HCT116 (cell line): ENCODE measurements at regions not wholly inside any gene's neighbourhood (a gene's known extent, or its start where the extent isn't known, plus 50 kb on each side); places are given as distances from the start of the nearest gene placed in this dataset.

Source experiments
- ATAC-seq: fragments of 200-7000 bp; cut with Tn5 transposase; 2 replicates; pipeline ENCODE4 v1.9.1; 2020; ENCODE audit warnings: mild to moderate bottlenecking, moderate library complexity
- BruUV-seq: library from RNA; stranded (reverse); fragments of 400-500 nt; replicated peaks from 2 replicates; lab custom pipeline; 2021; lab: Mats Ljungman, UMichigan
- CTCF ChIA-PET: fragments of 300-600 bp; sonication (Branson Sonifier 250); formaldehyde crosslinking; loops from one replicate; lab custom pipeline; 2021; ENCODE audit warnings: antibody characterized with exemption; lab: Charles Lee
- POLR2A ChIA-PET: fragments of 300-600, 350-600 bp; sonication (Branson Sonifier 250); formaldehyde crosslinking; loops from one replicate; lab custom pipeline; 2021; ENCODE audit warnings: antibody characterized with exemption; lab: Charles Lee
- RAD21 ChIA-PET, 2 experiments: fragments of 300-600 bp; sonication (Branson Sonifier 250); formaldehyde crosslinking; loops; one replicate each; lab custom pipeline; 2023; ENCODE audit warnings: low total read pairs in 2 of 2; ENCODE audit not compliant: uncharacterized antibody in 2 of 2, unreplicated experiment in 2 of 2, low non-redundant PET in 1 of 2; lab: Charles Lee
- DNase-seq: peaks from one replicate; pipeline ENCODE4 v3.0.0-alpha.2; 2010; ENCODE audit warnings: low read depth, low spot score
- H2AFZ ChIP-seq: fragments of 200-600 bp; shearing (Covaris generic), sonication (generic); 2 replicates; pipeline ENCODE4 v1.6.1; 2017; ENCODE audit warnings: low read depth, mixed run types, mixed read lengths, antibody characterized with exemption, low read length; ENCODE audit not compliant: poor library complexity, severe bottlenecking
- H3K27ac ChIP-seq: 2 replicates; pipeline ENCODE4 v1.5.1; 2012; ENCODE audit warnings: low read depth, low read length
- H3K27me3 ChIP-seq: fragments of 200-600 bp; sonication (generic); 2 replicates; pipeline ENCODE4 v1.6.1; 2016; ENCODE audit warnings: mixed run types, low read length, mixed read lengths; ENCODE audit not compliant: insufficient read depth
- H3K36me3 ChIP-seq, 2 experiments: fragments of 200-500 bp in 1 of 2; fragments of 200-600 bp in 1 of 2; sonication (Bioruptor generic) in 1 of 2; sonication (generic) in 1 of 2; 2 replicates each; pipeline versions ENCODE4 v1.5.1 to v1.6.1; 2014 to 2016; ENCODE audit warnings: low read length in 2 of 2, inconsistent platforms in 1 of 2, mixed read lengths in 1 of 2, mixed run types in 1 of 2; ENCODE audit not compliant: insufficient read depth in 2 of 2, control insufficient read depth in 1 of 2
- H3K4me1 ChIP-seq, 2 experiments: fragments of 200-600 bp in 1 of 2; sonication (generic) in 1 of 2; 2 replicates each; pipeline versions ENCODE4 v1.5.1 to v1.6.1; 2012 to 2017; ENCODE audit warnings: low read length in 2 of 2, inconsistent platforms in 1 of 2, mild to moderate bottlenecking in 1 of 2, mixed read lengths in 1 of 2, mixed run types in 1 of 2, moderate library complexity in 1 of 2; ENCODE audit not compliant: insufficient read depth in 2 of 2, control insufficient read depth in 1 of 2
- H3K4me2 ChIP-seq: fragments of 200-600 bp; sonication (generic); 2 replicates; pipeline ENCODE4 v1.6.1; 2017; ENCODE audit warnings: mixed run types, low read length, mixed read lengths
- H3K4me3 ChIP-seq, 2 experiments: fragments of 200-600 bp in 1 of 2; sonication (generic) in 1 of 2; replicated peaks in 1 of 2; 2 replicates each; pipeline ENCODE4 v1.5.1; 2011 to 2016; ENCODE audit warnings: low read length in 2 of 2, control low read depth in 1 of 2, low read depth in 1 of 2, mild to moderate bottlenecking in 1 of 2, mixed read lengths in 1 of 2, mixed run types in 1 of 2
- H3K79me2 ChIP-seq: fragments of 200-600 bp; sonication (generic); 2 replicates; pipeline ENCODE4 v1.6.1; 2017; ENCODE audit warnings: mild to moderate bottlenecking, mixed run types, low read length, moderate library complexity, mixed read lengths; ENCODE audit not compliant: insufficient read depth
- H3K9ac ChIP-seq: fragments of 200-600 bp; sonication (generic); 2 replicates; pipeline ENCODE4 v1.6.1; 2016; ENCODE audit warnings: low read length, mixed read lengths
- H3K9me2 ChIP-seq: fragments of 200-600 bp; sonication (generic), shearing (Covaris generic); 2 replicates; pipeline ENCODE4 v1.6.1; 2017; ENCODE audit warnings: mixed run types, mild to moderate bottlenecking, moderate library complexity; ENCODE audit not compliant: insufficient read depth
- H3K9me3 ChIP-seq, 2 experiments: fragments of 200-500 bp in 1 of 2; fragments of 200-600 bp in 1 of 2; sonication (Bioruptor generic) in 1 of 2; sonication (generic) in 1 of 2; 2 replicates each; pipeline ENCODE4 v1.6.1; 2014 to 2017; ENCODE audit warnings: low read length in 2 of 2, mixed read lengths in 2 of 2, inconsistent platforms in 1 of 2, low read depth in 1 of 2, mild to moderate bottlenecking in 1 of 2, mixed run types in 1 of 2, moderate library complexity in 1 of 2; ENCODE audit not compliant: control insufficient read depth in 1 of 2, insufficient read depth in 1 of 2
- H4K20me1 ChIP-seq: fragments of 200-600 bp; sonication (generic), shearing (Covaris generic); 2 replicates; pipeline ENCODE4 v1.6.1; 2017; ENCODE audit warnings: mixed run types, mild to moderate bottlenecking, moderate library complexity; ENCODE audit not compliant: insufficient read depth
- EGR1 ChIP-seq: IDR thresholded peaks from 2 replicates; pipeline ENCODE4 v1.6.1; 2012; ENCODE audit warnings: low read depth
- FOSL1 ChIP-seq: IDR thresholded peaks from 2 replicates; pipeline ENCODE4 v1.6.1; 2012; ENCODE audit warnings: low read depth
- JUND ChIP-seq: IDR thresholded peaks from 2 replicates; pipeline ENCODE4 v1.6.1; 2012
- POLR2AphosphoS5 ChIP-seq: IDR thresholded peaks from 2 replicates; pipeline ENCODE4 v1.6.1; 2011; ENCODE audit warnings: mild to moderate bottlenecking, low read depth, low read length, moderate library complexity
- SRF ChIP-seq: IDR thresholded peaks from 2 replicates; pipeline ENCODE4 v1.6.1; 2012; ENCODE audit warnings: low read depth
- TCF7L2 ChIP-seq: IDR thresholded peaks from 2 replicates; pipeline ENCODE4 v1.7.0; 2011; ENCODE audit warnings: borderline replicate concordance, inconsistent platforms; ENCODE audit not compliant: insufficient read depth, insufficient read length; ENCODE audit errors: extremely low read depth
- YY1 ChIP-seq: IDR thresholded peaks from 2 replicates; pipeline ENCODE4 v1.6.1; 2011; ENCODE audit warnings: low read length, low read depth, moderate library complexity, mild to moderate bottlenecking; ENCODE audit not compliant: insufficient replicate concordance; ENCODE audit errors: extremely low read depth
- ZFX ChIP-seq: fragments of 450-650 bp; IDR thresholded peaks from 2 replicates; pipeline ENCODE4 v1.6.1; 2017
- ZNF274 ChIP-seq: fragments of 200-500 bp; sonication (Bioruptor generic); IDR thresholded peaks from 2 replicates; pipeline ENCODE4 v1.6.1; 2014; ENCODE audit warnings: mild to moderate bottlenecking, low read depth, low read length, inconsistent platforms
- intact Hi-C: fragments of 100-400 bp; cut with micrococcal nuclease; formaldehyde crosslinking; loops from 2 replicates; pipeline ENCODE4 v1.10.0; 2022
- TF ChIP-seq, protein P1 (sequence below), 3 experiments: fragments of 200-600 bp in 1 of 3; sonication (generic) in 1 of 3; IDR thresholded peaks in 2 of 3; conservative IDR thresholded peaks in 1 of 3; 2 replicates each; pipeline ENCODE4 v1.5.1; 2012 to 2017; ENCODE audit warnings: low read depth in 2 of 3, low read length in 2 of 3, antibody characterized with exemption in 1 of 3, borderline replicate concordance in 1 of 3, control low read depth in 1 of 3, mild to moderate bottlenecking in 1 of 3, mixed read lengths in 1 of 3, mixed run types in 1 of 3, moderate library complexity in 1 of 3; ENCODE audit not compliant: insufficient read depth in 1 of 3
- TF ChIP-seq, protein P2 (sequence below): IDR thresholded peaks from 2 replicates; pipeline ENCODE4 v1.6.1; 2011; ENCODE audit warnings: mild to moderate bottlenecking, low read length, moderate library complexity; ENCODE audit not compliant: insufficient replicate concordance; ENCODE audit errors: extremely low read depth
- TF ChIP-seq, protein P3 (sequence below): IDR thresholded peaks from 2 replicates; pipeline ENCODE4 v1.6.1; 2012; ENCODE audit warnings: low read depth
- TF ChIP-seq, protein P4 (sequence below): IDR thresholded peaks from 2 replicates; pipeline ENCODE4 v1.6.1; 2012
- TF ChIP-seq, protein P5 (sequence below): IDR thresholded peaks from 2 replicates; pipeline ENCODE4 v1.6.1; 2012

DNA sequence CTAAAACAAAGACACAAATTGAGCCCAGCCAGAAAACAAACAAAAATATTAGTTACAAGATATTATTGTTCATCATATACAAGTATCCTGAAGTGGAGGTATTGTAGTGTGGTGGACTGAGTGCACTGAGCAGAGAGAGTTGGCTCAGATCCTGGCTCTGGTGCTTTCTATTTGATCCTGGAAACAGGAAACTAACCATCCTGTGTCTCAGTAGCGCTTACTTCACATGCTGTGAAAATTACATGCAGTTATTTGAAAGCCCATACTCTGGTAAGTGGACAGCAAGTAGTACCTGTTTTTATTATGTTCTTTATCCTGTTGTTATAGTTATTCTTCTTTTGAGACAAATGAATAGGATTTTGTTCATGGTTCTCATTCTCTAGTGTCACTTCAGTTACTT is 84.3 kb upstream of the CRIM1 start (continued):
- TF ChIP-seq, protein P1, sequence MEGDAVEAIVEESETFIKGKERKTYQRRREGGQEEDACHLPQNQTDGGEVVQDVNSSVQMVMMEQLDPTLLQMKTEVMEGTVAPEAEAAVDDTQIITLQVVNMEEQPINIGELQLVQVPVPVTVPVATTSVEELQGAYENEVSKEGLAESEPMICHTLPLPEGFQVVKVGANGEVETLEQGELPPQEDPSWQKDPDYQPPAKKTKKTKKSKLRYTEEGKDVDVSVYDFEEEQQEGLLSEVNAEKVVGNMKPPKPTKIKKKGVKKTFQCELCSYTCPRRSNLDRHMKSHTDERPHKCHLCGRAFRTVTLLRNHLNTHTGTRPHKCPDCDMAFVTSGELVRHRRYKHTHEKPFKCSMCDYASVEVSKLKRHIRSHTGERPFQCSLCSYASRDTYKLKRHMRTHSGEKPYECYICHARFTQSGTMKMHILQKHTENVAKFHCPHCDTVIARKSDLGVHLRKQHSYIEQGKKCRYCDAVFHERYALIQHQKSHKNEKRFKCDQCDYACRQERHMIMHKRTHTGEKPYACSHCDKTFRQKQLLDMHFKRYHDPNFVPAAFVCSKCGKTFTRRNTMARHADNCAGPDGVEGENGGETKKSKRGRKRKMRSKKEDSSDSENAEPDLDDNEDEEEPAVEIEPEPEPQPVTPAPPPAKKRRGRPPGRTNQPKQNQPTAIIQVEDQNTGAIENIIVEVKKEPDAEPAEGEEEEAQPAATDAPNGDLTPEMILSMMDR (IDR thresholded peaks at IDR 0.05 in 2 of 3, conservative IDR thresholded peaks at IDR 0.05 in 1 of 3; ENCODE audit: borderline replicate concordance in 1 of 3, insufficient read depth in 1 of 3, low read depth in 2 of 3, low read length in 2 of 3) = no peak
- TF ChIP-seq ZNF274 (no peak), ZFX (no peak)
- TF ChIP-seq, protein P2, sequence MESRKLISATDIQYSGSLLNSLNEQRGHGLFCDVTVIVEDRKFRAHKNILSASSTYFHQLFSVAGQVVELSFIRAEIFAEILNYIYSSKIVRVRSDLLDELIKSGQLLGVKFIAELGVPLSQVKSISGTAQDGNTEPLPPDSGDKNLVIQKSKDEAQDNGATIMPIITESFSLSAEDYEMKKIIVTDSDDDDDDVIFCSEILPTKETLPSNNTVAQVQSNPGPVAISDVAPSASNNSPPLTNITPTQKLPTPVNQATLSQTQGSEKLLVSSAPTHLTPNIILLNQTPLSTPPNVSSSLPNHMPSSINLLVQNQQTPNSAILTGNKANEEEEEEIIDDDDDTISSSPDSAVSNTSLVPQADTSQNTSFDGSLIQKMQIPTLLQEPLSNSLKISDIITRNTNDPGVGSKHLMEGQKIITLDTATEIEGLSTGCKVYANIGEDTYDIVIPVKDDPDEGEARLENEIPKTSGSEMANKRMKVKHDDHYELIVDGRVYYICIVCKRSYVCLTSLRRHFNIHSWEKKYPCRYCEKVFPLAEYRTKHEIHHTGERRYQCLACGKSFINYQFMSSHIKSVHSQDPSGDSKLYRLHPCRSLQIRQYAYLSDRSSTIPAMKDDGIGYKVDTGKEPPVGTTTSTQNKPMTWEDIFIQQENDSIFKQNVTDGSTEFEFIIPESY = no peak

DNA sequence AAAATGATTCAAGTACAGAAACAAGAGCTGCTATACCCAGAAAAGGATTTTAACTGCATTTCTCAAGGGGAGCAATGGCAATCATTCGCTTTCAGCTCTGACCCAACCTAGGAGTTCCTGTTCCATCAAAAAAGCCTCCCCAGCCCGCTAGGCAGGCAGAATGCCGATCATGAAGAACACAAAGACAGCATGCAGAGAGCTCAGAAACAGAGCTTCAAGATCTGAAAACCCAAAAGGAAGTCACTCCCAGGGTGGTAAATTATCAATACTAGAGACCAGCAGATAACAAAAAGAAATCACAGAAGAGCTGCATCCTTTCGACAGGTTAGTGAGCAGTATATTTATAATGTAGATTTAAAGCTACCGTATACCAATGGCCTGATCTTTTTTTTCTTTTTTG is 84.8 kb upstream of the CRIM1 start:
- ATAC-seq = no peak
- no peak for TF ChIP-seq POLR2AphosphoS5
- TF ChIP-seq, protein P1 (IDR thresholded peaks at IDR 0.05 in 2 of 3, conservative IDR thresholded peaks at IDR 0.05 in 1 of 3; ENCODE audit: borderline replicate concordance in 1 of 3, insufficient read depth in 1 of 3, low read depth in 2 of 3, low read length in 2 of 3) = no peak
- TF ChIP-seq EGR1 = no peak
- TF ChIP-seq TCF7L2 = no peak
- TF ChIP-seq, protein P3, sequence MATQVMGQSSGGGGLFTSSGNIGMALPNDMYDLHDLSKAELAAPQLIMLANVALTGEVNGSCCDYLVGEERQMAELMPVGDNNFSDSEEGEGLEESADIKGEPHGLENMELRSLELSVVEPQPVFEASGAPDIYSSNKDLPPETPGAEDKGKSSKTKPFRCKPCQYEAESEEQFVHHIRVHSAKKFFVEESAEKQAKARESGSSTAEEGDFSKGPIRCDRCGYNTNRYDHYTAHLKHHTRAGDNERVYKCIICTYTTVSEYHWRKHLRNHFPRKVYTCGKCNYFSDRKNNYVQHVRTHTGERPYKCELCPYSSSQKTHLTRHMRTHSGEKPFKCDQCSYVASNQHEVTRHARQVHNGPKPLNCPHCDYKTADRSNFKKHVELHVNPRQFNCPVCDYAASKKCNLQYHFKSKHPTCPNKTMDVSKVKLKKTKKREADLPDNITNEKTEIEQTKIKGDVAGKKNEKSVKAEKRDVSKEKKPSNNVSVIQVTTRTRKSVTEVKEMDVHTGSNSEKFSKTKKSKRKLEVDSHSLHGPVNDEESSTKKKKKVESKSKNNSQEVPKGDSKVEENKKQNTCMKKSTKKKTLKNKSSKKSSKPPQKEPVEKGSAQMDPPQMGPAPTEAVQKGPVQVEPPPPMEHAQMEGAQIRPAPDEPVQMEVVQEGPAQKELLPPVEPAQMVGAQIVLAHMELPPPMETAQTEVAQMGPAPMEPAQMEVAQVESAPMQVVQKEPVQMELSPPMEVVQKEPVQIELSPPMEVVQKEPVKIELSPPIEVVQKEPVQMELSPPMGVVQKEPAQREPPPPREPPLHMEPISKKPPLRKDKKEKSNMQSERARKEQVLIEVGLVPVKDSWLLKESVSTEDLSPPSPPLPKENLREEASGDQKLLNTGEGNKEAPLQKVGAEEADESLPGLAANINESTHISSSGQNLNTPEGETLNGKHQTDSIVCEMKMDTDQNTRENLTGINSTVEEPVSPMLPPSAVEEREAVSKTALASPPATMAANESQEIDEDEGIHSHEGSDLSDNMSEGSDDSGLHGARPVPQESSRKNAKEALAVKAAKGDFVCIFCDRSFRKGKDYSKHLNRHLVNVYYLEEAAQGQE = no peak
- no peak for TF ChIP-seq FOSL1
- TF ChIP-seq YY1 = no peak
- TF ChIP-seq, protein P4, sequence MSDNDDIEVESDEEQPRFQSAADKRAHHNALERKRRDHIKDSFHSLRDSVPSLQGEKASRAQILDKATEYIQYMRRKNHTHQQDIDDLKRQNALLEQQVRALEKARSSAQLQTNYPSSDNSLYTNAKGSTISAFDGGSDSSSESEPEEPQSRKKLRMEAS = no peak
- TF ChIP-seq, protein P5, sequence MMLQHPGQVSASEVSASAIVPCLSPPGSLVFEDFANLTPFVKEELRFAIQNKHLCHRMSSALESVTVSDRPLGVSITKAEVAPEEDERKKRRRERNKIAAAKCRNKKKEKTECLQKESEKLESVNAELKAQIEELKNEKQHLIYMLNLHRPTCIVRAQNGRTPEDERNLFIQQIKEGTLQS = no peak
- TF ChIP-seq SRF = no peak
- no peak for TF ChIP-seq JUND
- TF ChIP-seq ZNF274 = no peak

More for the DNA sequence above, 84.8 kb upstream of the CRIM1 start:
- H3K36me3 ChIP-seq = no peaks in the 10 kb centered on the region
- no peaks in the 10 kb centered on the region for H3K9me3 ChIP-seq
- intact Hi-C loops = no loop called here
- no peaks in the 10 kb centered on the region for H3K79me2 ChIP-seq
- no peak overlapping the region for H3K4me2 ChIP-seq
- POLR2A ChIA-PET = no interaction called here
- CTCF ChIA-PET = no interaction called here
- H3K27me3 ChIP-seq = no peaks in the 10 kb centered on the region
- no peak overlapping the region for H3K4me3 ChIP-seq
- RAD21 ChIA-PET = no interaction called here
- no peaks in the 10 kb centered on the region for H3K9me2 ChIP-seq
- no peaks in the 10 kb centered on the region for H4K20me1 ChIP-seq
- H3K4me1 ChIP-seq = no peaks in the 10 kb centered on the region
- no peak overlapping the region for H2AFZ ChIP-seq
- no peak overlapping the region for H3K27ac ChIP-seq
- BruUV-seq = no TSS peak
- DNase-seq = no peak
- H3K9ac ChIP-seq = no peak overlapping the region
